ENCODE measurements at regions not wholly inside any gene's neighbourhood (a gene's known extent, or its start where the extent isn't known, plus 50 kb on each side); places are given as distances from the start of the nearest gene placed in this dataset.

DNA sequence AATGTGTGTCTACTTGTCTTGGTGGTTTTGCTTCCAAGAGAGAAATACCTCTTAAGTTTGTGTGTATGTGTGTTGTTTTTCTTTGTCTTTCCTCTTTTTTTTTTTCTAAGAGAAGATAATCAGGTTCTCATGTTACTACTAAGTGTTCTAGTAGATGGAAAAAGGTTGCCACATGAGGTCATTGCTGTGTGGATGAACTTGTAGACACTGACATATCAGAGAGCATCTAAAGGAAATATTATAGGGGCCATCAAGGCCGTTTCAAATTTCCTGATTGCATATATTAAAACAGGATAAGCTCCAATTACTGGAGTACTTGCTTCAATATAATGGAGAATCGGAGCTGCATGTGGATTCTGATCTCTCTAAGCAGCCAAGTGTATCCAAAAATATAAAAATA lies 747.5 kb downstream of the NR2F2 start:
- Histone ChIP-seq H4K20me1 (replicated peaks; ENCODE audit: control insufficient read depth, extremely low read depth, insufficient read depth, low read length) (no peaks in the 10 kb centered on the region), H3K27me3 (ENCODE audit: control insufficient read depth in 2 of 2, insufficient read depth in 2 of 2, low read length in 2 of 2) (no peaks in the 10 kb centered on the region), H3K9ac (replicated peaks; ENCODE audit: extremely low read depth, insufficient read depth, low read length) (no peak overlapping the region), H3K36me3 (ENCODE audit: control insufficient read depth in 2 of 2, extremely low read depth in 1 of 2, insufficient read depth in 2 of 2, low read length in 2 of 2) (no peaks in the 10 kb centered on the region), H3K27ac (ENCODE audit: insufficient read depth, low read depth, low read length) (no peak overlapping the region), H3K4me3 (replicated peaks in 1 of 3; ENCODE audit: insufficient read depth in 1 of 3, low read depth in 1 of 3, low read length in 3 of 3) (no peak overlapping the region), H3K9me3 (replicated peaks; ENCODE audit: control insufficient read depth, insufficient read depth, low read length) (no peaks in the 10 kb centered on the region), H3K9me1 (replicated peaks; ENCODE audit: control insufficient read depth, extremely low read depth, insufficient read depth, low read length) (no peaks in the 10 kb centered on the region), H3K4me2 (ENCODE audit: insufficient read depth, low read length) (no peak overlapping the region), H2AFZ (ENCODE audit: low read depth, low read length) (no peak overlapping the region), H3K4me1 (ENCODE audit: control insufficient read depth, extremely low read depth, insufficient read depth, low read length) (no peaks in the 10 kb centered on the region), H3K79me2 (ENCODE audit: control insufficient read depth, insufficient read depth, low read length) (no peaks in the 10 kb centered on the region)
- intact Hi-C loops (cut with micrococcal nuclease) (no loop called here), dilution Hi-C loops (cut with MboI; ENCODE audit: extremely low pct_ligation_motif_present, low sequenced_read_pairs) (no loop called here)
- DNase-seq (ENCODE audit: low read depth, low spot score) (no peak), FAIRE-seq (no peak)
- ChIA-PET CTCF (no interaction called here), POLR2A (no interaction called here)
- no peak for TF ChIP-seq EZH2 (IDR thresholded peaks at IDR 0.05; ENCODE audit: borderline replicate concordance, low read depth, low read length, severe bottlenecking)
- TF ChIP-seq FOS (IDR thresholded peaks at IDR 0.05; ENCODE audit: borderline replicate concordance, insufficient read depth, low read length), result no peak
- no peak for TF ChIP-seq GATA2 (IDR thresholded peaks at IDR 0.05; ENCODE audit: insufficient read depth, insufficient read length, low read depth, low read length)
- no peak for TF ChIP-seq JUN (IDR thresholded peaks at IDR 0.05; ENCODE audit: borderline replicate concordance, insufficient read depth, insufficient read length, low read depth)
- no peak for TF ChIP-seq POLR2A (IDR thresholded peaks at IDR 0.05; ENCODE audit: low read depth, low read length)
- TF ChIP-seq POLR2AphosphoS5 (IDR thresholded peaks at IDR 0.05; ENCODE audit: insufficient read depth, low read depth, low read length), result no peak
- TF ChIP-seq CTCF (IDR thresholded peaks at IDR 0.05; ENCODE audit: extremely low read depth in 1 of 2, insufficient read depth in 1 of 2, low read depth in 1 of 2, low read length in 2 of 2), result no peak
- TF ChIP-seq, protein P1, sequence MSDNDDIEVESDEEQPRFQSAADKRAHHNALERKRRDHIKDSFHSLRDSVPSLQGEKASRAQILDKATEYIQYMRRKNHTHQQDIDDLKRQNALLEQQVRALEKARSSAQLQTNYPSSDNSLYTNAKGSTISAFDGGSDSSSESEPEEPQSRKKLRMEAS (IDR thresholded peaks at IDR 0.05; ENCODE audit: insufficient read depth, insufficient read length), result no peak
- no peak for TF ChIP-seq MYC (IDR thresholded peaks at IDR 0.05; ENCODE audit: low read depth, low read length)
- no TSS peak for BruUV-seq (replicated peaks)

All from endothelial cell of umbilical vein (primary cell).